ENCODE measurements at regions not wholly inside any gene's neighbourhood (a gene's known extent, or its start where the extent isn't known, plus 50 kb on each side); places are given as distances from the start of the nearest gene placed in this dataset.

GRCh38 chr3:67907735-67908134 is 253.3 kb upstream of the SUCLG2 start:
- TF ChIP-seq CBX5 (IDR thresholded peaks at IDR 0.05; ENCODE audit: low read depth, low read length) (no peak), SP1 (IDR thresholded peaks at IDR 0.05; ENCODE audit: low read depth, low read length) (no peak), POLR2A (IDR thresholded peaks at IDR 0.05; ENCODE audit: control extremely low read depth in 1 of 2, low read depth in 2 of 2, low read length in 2 of 2) (no peak), CTCF (IDR thresholded peaks at IDR 0.05; ENCODE audit: control extremely low read depth in 1 of 3, insufficient read depth in 1 of 3, low read depth in 1 of 3, low read length in 3 of 3) (no peak), RFX5 (IDR thresholded peaks at IDR 0.05; ENCODE audit: borderline replicate concordance, low read depth, low read length) (no peak), POU5F1 (IDR thresholded peaks at IDR 0.05; ENCODE audit: low read depth, low read length) (no peak), CREB1 (IDR thresholded peaks at IDR 0.05) (no peak), EP300 (IDR thresholded peaks at IDR 0.05; ENCODE audit: borderline replicate concordance in 1 of 2, low read depth in 2 of 2, low read length in 2 of 2) (no peak), E2F6 (IDR thresholded peaks at IDR 0.05) (no peak), KDM1A (IDR thresholded peaks at IDR 0.05; ENCODE audit: borderline replicate concordance, low read length) (no peak), TCF12 (IDR thresholded peaks at IDR 0.05; ENCODE audit: low read depth, low read length) (no peak), EZH2 (IDR thresholded peaks at IDR 0.05; ENCODE audit: low read depth, low read length, severe bottlenecking) (no peak), ASH2L (IDR thresholded peaks at IDR 0.05; ENCODE audit: low read length) (no peak)
